BE2C (cell line): ENCODE measurements at regions not wholly inside any gene's neighbourhood (a gene's known extent, or its start where the extent isn't known, plus 50 kb on each side); places are given as distances from the start of the nearest gene placed in this dataset.

Experiments used
- DNase-seq: peaks from one replicate; pipeline ENCODE4 v3.0.0-alpha.2; 2020
- H3K27me3 ChIP-seq: fragments of 250-450 bp; sonication (Bioruptor Pico); 2 replicates; pipeline ENCODE4 v1.5.1; 2020; ENCODE audit warnings: mild to moderate bottlenecking
- H3K36me3 ChIP-seq: fragments of 250-450 bp; sonication (Bioruptor Pico); 2 replicates; pipeline ENCODE4 v1.5.1; 2020; ENCODE audit warnings: mild to moderate bottlenecking
- H3K4me1 ChIP-seq: fragments of 250-450 bp; sonication (Bioruptor Pico); 2 replicates; pipeline ENCODE4 v1.5.1; 2020
- H3K4me3 ChIP-seq: 2 replicates; pipeline ENCODE4 v1.5.1; 2011; ENCODE audit warnings: low read depth, low read length
- H3K9me3 ChIP-seq: fragments of 250-450 bp; sonication (Bioruptor Pico); 2 replicates; pipeline ENCODE4 v1.5.1; 2020
- TF ChIP-seq, protein P1 (sequence below): IDR thresholded peaks from 2 replicates; pipeline ENCODE4 v1.5.1; 2012; ENCODE audit warnings: mild to moderate bottlenecking, low read depth, low read length

DNA sequence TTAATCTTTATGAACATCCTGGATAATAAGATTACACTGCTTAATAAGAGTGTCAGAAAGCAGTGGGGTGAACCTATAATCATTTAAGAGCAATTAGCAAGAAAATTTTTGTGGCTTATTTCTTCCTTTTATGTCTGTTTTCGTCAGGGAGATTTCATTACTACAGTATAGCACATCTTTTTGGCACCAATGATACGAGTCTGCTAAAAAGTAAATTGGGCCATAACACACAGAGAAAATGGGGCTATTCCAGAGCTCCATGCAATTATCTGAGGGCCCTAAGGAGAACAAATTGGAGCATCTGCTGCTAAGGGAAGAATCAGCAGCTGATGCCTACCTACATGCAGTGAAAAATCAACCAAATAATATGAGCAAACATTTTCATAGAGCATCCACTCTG lies 330.3 kb upstream of the NCAM2 start:
- H3K4me3 ChIP-seq: no peak overlapping the region
- no peak for DNase-seq
- no peaks in the 10 kb centered on the region for H3K27me3 ChIP-seq
- TF ChIP-seq, protein P1, sequence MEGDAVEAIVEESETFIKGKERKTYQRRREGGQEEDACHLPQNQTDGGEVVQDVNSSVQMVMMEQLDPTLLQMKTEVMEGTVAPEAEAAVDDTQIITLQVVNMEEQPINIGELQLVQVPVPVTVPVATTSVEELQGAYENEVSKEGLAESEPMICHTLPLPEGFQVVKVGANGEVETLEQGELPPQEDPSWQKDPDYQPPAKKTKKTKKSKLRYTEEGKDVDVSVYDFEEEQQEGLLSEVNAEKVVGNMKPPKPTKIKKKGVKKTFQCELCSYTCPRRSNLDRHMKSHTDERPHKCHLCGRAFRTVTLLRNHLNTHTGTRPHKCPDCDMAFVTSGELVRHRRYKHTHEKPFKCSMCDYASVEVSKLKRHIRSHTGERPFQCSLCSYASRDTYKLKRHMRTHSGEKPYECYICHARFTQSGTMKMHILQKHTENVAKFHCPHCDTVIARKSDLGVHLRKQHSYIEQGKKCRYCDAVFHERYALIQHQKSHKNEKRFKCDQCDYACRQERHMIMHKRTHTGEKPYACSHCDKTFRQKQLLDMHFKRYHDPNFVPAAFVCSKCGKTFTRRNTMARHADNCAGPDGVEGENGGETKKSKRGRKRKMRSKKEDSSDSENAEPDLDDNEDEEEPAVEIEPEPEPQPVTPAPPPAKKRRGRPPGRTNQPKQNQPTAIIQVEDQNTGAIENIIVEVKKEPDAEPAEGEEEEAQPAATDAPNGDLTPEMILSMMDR: no peak
- no peaks in the 10 kb centered on the region for H3K9me3 ChIP-seq
- no peaks in the 10 kb centered on the region for H3K36me3 ChIP-seq
- no peaks in the 10 kb centered on the region for H3K4me1 ChIP-seq

DNA sequence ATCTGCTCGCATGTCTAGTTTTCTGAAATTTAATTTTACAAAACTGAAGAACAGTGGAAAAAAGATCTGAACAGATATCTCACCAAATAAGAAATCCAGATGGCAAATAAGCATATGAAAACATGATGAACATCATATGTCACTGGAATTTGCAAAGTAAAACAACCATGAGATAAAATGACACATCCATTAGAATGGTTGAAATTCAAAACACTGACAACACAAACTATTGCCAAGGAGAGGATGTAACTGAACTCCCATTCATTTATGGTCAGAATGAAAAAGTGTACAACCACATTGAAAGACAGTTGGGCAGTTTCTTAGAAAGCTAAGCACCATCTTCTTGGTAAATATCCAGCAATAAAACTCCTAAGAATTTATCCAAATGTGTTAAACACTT lies 312.7 kb upstream of the NCAM2 start:
- Histone ChIP-seq H3K36me3 (no peaks in the 10 kb centered on the region), H3K4me3 (no peak overlapping the region), H3K27me3 (no peaks in the 10 kb centered on the region), H3K9me3 (no peaks in the 10 kb centered on the region), H3K4me1 (no peaks in the 10 kb centered on the region)
- no peak for DNase-seq
- TF ChIP-seq, protein P1: no peak

DNA sequence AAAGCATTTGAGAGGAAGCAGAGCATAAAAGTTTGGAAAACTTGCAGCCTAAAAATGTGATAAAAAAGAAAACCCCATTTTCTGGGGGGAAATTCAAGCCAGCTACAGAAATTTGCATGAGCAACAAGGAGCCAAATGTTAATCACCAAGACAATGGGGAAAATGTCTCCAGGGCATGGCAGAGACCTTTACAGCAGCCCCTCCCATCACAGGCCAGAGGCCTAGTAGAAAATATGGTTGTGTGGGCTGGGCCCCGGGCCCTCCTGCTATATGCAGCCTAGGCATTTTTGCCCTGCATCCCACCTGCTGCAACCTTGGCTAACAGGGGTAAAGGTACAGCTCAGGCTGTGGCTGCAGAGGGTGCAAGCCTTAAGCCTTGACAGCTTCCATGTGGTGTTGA lies 299.6 kb upstream of the NCAM2 start:
- no peak for DNase-seq
- no peaks in the 10 kb centered on the region for H3K9me3 ChIP-seq
- no peaks in the 10 kb centered on the region for H3K27me3 ChIP-seq
- H3K4me1 ChIP-seq: peaks cover 7% of the 10 kb centered on the region
- TF ChIP-seq, protein P1: no peak
- no peaks in the 10 kb centered on the region for H3K36me3 ChIP-seq
- no peak overlapping the region for H3K4me3 ChIP-seq

DNA sequence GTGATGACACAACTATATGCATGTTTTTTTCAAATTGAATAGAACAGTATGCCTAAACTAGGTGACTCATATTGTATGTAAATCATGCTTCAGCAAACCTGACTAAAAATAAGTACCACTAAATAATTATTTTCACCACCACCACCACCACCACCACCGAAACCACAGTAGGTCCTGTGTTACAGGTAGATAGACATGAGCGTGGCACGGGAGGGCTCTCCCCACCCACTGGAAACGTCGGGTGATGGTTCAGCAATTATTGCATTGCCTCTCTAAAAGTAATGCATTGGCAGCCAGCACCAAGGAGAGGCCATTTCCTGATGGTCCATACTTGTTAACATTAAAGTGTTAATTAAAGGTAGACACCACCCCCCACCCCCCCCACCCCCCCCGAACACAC lies 297.0 kb upstream of the NCAM2 start:
- no peak overlapping the region for H3K4me3 ChIP-seq
- H3K9me3 ChIP-seq: no peaks in the 10 kb centered on the region
- no peaks in the 10 kb centered on the region for H3K36me3 ChIP-seq
- peaks cover 11% of the 10 kb centered on the region for H3K4me1 ChIP-seq
- DNase-seq: no peak
- H3K27me3 ChIP-seq: no peaks in the 10 kb centered on the region
- TF ChIP-seq, protein P1: no peak

DNA sequence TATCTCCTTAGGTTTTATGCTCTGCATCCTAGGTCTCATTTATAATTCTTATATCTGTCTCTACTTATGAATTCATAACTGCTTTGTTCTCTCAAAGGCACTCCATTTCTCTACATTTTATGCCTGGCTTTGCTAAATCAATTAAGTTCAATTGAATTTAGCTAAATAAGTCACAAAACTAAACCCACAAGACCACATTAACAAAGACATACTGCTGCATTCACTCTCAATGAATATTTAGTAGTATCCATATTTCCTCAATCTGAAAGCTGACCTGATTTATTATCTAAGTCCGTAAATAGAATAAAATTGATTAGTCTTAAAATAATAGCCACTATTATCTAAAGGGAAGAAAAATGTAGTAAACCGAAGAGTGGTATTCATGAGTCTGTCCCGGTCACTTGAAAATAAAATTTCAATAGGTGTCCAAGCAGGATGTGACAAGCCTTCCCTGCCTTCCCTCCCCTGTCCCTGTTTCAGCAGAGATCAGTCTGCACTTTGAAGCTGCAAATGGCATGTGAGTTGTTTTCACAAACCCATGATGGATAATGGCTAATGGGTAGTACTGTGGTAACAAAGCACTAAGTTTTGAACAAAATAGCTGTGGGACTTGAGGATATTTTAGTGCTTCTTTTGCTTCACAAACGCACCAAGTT lies 295.0 kb upstream of the NCAM2 start:
- TF ChIP-seq, protein P1: no peak
- Histone ChIP-seq H3K27me3 (no peaks in the 10 kb centered on the region), H3K36me3 (no peaks in the 10 kb centered on the region), H3K9me3 (no peaks in the 10 kb centered on the region), H3K4me3 (peak overlapping the region; percentile 31), H3K4me1 (peaks cover 11% of the 10 kb centered on the region)
- peak; percentile 24 for DNase-seq

DNA sequence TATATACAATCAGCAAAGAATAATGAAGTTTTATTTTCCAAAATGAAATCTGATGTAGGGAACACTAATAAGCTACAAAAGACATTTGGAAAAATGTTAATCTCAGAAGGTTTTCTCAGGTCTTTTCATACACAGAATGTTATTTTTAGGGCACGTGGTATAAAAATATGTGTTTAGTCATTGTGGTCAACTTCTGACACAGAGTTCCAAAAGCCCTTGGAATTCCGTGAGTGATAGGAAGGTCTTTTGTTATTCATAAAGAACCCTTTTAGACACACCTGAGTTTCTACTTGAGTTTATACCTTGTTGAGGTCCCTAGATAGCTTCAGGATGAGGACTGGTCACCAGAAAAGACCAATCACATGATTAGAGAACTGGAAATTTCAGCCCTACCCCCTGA lies 277.6 kb upstream of the NCAM2 start:
- H3K4me1 ChIP-seq: no peaks in the 10 kb centered on the region
- no peaks in the 10 kb centered on the region for H3K36me3 ChIP-seq
- TF ChIP-seq, protein P1: no peak
- H3K4me3 ChIP-seq: no peak overlapping the region
- no peaks in the 10 kb centered on the region for H3K27me3 ChIP-seq
- no peaks in the 10 kb centered on the region for H3K9me3 ChIP-seq
- DNase-seq: no peak
